ENCODE measurements at regions not wholly inside any gene's neighbourhood (a gene's known extent, or its start where the extent isn't known, plus 50 kb on each side); places are given as distances from the start of the nearest gene placed in this dataset.

DNA sequence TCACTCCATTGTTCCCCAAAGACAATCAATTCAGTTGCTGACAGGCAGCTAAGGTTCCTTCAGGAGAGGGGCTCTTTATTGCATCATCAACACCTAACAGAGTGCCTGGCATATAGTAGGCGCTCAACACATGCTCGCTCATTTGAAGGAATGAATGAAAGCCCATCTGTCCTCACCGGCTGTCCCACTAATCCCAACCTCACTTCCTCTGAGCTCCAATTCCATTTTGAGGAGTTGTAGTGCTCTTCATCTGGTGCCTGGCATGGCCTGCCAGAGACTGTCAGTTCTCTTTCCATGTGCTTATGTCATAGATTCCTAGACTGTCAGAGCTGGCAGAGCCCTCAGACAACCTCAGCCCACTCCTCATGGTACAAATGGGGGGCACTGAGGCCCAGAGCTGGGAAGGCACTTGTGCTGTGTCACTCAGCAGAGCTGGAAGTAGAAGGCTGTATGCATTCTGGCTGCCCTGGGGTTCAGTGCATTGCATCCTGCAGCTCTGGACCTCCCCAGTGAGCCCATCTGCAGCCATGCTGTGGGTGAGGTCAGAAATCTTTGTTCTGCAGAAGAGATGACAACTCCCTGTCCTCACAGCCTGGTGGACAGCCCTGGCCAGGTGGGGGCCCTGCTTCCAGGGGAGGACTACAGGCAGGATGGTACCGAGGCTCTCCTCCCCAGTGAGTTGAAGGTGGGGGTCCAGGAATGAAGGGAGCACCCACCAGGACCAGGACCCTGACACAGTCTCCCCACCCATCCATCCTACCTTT is 134.9 kb upstream of the PJA1 start:
- no TSS peak for BruUV-seq (replicated peaks)
- in situ Hi-C loops (cut with HindIII; ENCODE audit: extremely low pct_ligation_motif_present, low pct_unique_long_range_greater_than_20kb), result no loop called here
- H3K4me3 ChIP-seq (replicated peaks in 1 of 3; ENCODE audit: insufficient read depth in 1 of 3, low read depth in 2 of 3, low read length in 3 of 3), result no peak overlapping the region
- no peaks in the 10 kb centered on the region for H3K27me3 ChIP-seq (ENCODE audit: control insufficient read depth in 1 of 2, insufficient read depth in 2 of 2, low read length in 2 of 2)
- POLR2A ChIA-PET, result no interaction called here
- H3K9ac ChIP-seq (ENCODE audit: insufficient read depth, low read depth, low read length), result no peak overlapping the region
- H3K9me3 ChIP-seq (ENCODE audit: low read length), result no peaks in the 10 kb centered on the region
- WGBS (ENCODE audit: low lambda C conversion rate), result no CpG with 5 or more reads among the region's 4 CpGs
- H3K4me2 ChIP-seq (ENCODE audit: low read depth, low read length), result no peak overlapping the region
- no peaks in the 10 kb centered on the region for H4K20me1 ChIP-seq (ENCODE audit: insufficient read depth, low read length)
- ATAC-seq (no peak), FAIRE-seq (no peak), DNase-seq (ENCODE audit: low spot score) (no peak)
- peak; percentile 35; the same call in 1 of the 2 replicates for TF ChIP-seq ATF7 (IDR thresholded peaks at IDR 0.05)
- no peak for TF ChIP-seq ATF7 (CRISPR knock-in tag; IDR thresholded peaks at IDR 0.05)
- TF ChIP-seq ZNF343 (CRISPR knock-in tag; IDR thresholded peaks at IDR 0.05), result no peak
- intact Hi-C loops (cut with micrococcal nuclease; ENCODE audit: unreplicated experiment), result no loop called here
- CTCF ChIA-PET (ENCODE audit: low intra/inter-chr PET ratio, low total read pairs), result no interaction called here
- H3K27ac ChIP-seq (ENCODE audit: extremely low read length, insufficient read depth, low read length), result no peak overlapping the region
- no peak overlapping the region for H2AFZ ChIP-seq (ENCODE audit: low read length)
- no peaks in the 10 kb centered on the region for H3K79me2 ChIP-seq (ENCODE audit: insufficient read depth, low read length)
- no peaks in the 10 kb centered on the region for H3K36me3 ChIP-seq (replicated peaks in 1 of 2; ENCODE audit: control insufficient read depth in 1 of 2, insufficient read depth in 2 of 2, low read length in 2 of 2)
- H3K4me1 ChIP-seq (ENCODE audit: insufficient read depth, low read length), result no peaks in the 10 kb centered on the region

DNA sequence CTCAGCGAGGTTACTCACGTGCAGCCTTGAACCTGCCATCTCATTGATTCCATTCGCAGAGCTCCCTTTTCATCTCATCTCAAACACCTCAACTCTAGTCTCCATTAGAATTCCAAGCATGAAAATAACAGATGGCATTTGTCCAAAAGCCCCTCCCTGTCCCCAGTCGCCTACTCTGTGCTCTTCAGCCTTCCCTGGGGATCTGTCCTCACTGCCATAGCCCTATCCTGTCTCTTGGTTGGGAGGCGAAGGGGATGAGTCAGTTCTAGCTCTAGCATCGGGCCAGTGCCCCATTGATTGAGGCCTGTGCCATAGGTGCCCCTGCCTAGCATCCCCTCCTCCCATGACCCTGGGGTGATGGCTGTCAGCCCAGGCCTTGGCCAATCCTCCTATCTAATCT is 134.0 kb upstream of the PJA1 start:
- 65% methylated on average over 6 of the region's 6 CpGs for WGBS (ENCODE audit: low lambda C conversion rate)
- H3K4me1 ChIP-seq (ENCODE audit: insufficient read depth, low read length), result no peaks in the 10 kb centered on the region
- FAIRE-seq (no peak), ATAC-seq (no peak), DNase-seq (ENCODE audit: low spot score) (no peak)
- ChIA-PET CTCF (ENCODE audit: low intra/inter-chr PET ratio, low total read pairs) (no interaction called here), POLR2A (no interaction called here)
- no peak overlapping the region for H3K9ac ChIP-seq (ENCODE audit: insufficient read depth, low read depth, low read length)
- no peak overlapping the region for H2AFZ ChIP-seq (ENCODE audit: low read length)
- TF ChIP-seq MXD4 (CRISPR knock-in tag; IDR thresholded peaks at IDR 0.05) (no peak), ZNF331 (CRISPR knock-in tag; IDR thresholded peaks at IDR 0.05) (no peak), HNRNPUL1 (IDR thresholded peaks at IDR 0.05; ENCODE audit: low read depth, low read length) (no peak), KDM5B (CRISPR knock-in tag; IDR thresholded peaks at IDR 0.05; ENCODE audit: borderline replicate concordance) (no peak), RORA (CRISPR knock-in tag; IDR thresholded peaks at IDR 0.05) (no peak), ELF3 (CRISPR knock-in tag; IDR thresholded peaks at IDR 0.05) (no peak)
- H3K9me3 ChIP-seq (ENCODE audit: low read length), result no peaks in the 10 kb centered on the region
- no peaks in the 10 kb centered on the region for H4K20me1 ChIP-seq (ENCODE audit: insufficient read depth, low read length)
- in situ Hi-C loops (cut with HindIII; ENCODE audit: extremely low pct_ligation_motif_present, low pct_unique_long_range_greater_than_20kb), result no loop called here
- no peak overlapping the region for H3K4me2 ChIP-seq (ENCODE audit: low read depth, low read length)
- no TSS peak for BruUV-seq (replicated peaks)
- intact Hi-C loops (cut with micrococcal nuclease; ENCODE audit: unreplicated experiment), result no loop called here
- no peak overlapping the region for H3K4me3 ChIP-seq (replicated peaks in 1 of 3; ENCODE audit: insufficient read depth in 1 of 3, low read depth in 2 of 3, low read length in 3 of 3)
- H3K36me3 ChIP-seq (replicated peaks in 1 of 2; ENCODE audit: control insufficient read depth in 1 of 2, insufficient read depth in 2 of 2, low read length in 2 of 2), result no peaks in the 10 kb centered on the region
- no peak overlapping the region for H3K27ac ChIP-seq (ENCODE audit: extremely low read length, insufficient read depth, low read length)
- no peaks in the 10 kb centered on the region for H3K79me2 ChIP-seq (ENCODE audit: insufficient read depth, low read length)
- no peaks in the 10 kb centered on the region for H3K27me3 ChIP-seq (ENCODE audit: control insufficient read depth in 1 of 2, insufficient read depth in 2 of 2, low read length in 2 of 2)

All from HepG2 (cell line).